WTC11 (cell line): ENCODE measurements at regions not wholly inside any gene's neighbourhood (a gene's known extent, or its start where the extent isn't known, plus 50 kb on each side); places are given as distances from the start of the nearest gene placed in this dataset.

Source experiments
- ATAC-seq: fragments of 200-7000 bp; cut with Tn5 transposase; 2 replicates; pipeline ENCODE4 v1.10.0; 2021; ENCODE audit warnings: mild to moderate bottlenecking, moderate library complexity
- CTCF ChIA-PET: fragments of 300-600 bp; sonication (Branson Sonifier 250); formaldehyde crosslinking; loops from one replicate; lab custom pipeline; 2021; ENCODE audit warnings: antibody characterized with exemption; lab: Charles Lee
- POLR2A ChIA-PET: fragments of 350-600 bp; sonication (Branson Sonifier 250); formaldehyde crosslinking; loops from one replicate; lab custom pipeline; 2021; ENCODE audit warnings: antibody characterized with exemption; lab: Charles Lee
- DNase-seq: peaks from one replicate; pipeline ENCODE4 v3.0.0; 2021; ENCODE audit warnings: low spot score
- H3K27ac Mint-ChIP-seq: 2 replicates; pipeline ENCODE4 v1.8.0; 2021; ENCODE audit warnings: mixed read lengths
- H3K27me3 Mint-ChIP-seq: 2 replicates; pipeline ENCODE4 v1.8.0; 2021; ENCODE audit warnings: low read depth, mild to moderate bottlenecking, moderate library complexity, mixed read lengths
- H3K36me3 Mint-ChIP-seq: 2 replicates; pipeline ENCODE4 v1.8.0; 2021; ENCODE audit warnings: mixed read lengths
- H3K4me1 Mint-ChIP-seq: 2 replicates; pipeline ENCODE4 v1.8.0; 2022; ENCODE audit warnings: mixed read lengths
- H3K4me3 Mint-ChIP-seq: 2 replicates; pipeline ENCODE4 v1.8.0; 2021; ENCODE audit warnings: mild to moderate bottlenecking, moderate library complexity, mixed read lengths
- H3K9me3 Mint-ChIP-seq: 2 replicates; pipeline ENCODE4 v1.8.0; 2021; ENCODE audit warnings: mixed read lengths
- FOXP1 ChIP-seq: sonication (generic); formaldehyde crosslinking; IDR thresholded peaks from 2 replicates; pipeline ENCODE4 v1.8.0; 2022; ENCODE audit warnings: missing genetic modification reagents, mild to moderate bottlenecking, moderate library complexity, borderline replicate concordance
- MYBL2 ChIP-seq: sonication (generic); formaldehyde crosslinking; IDR thresholded peaks from 2 replicates; pipeline ENCODE4 v1.8.1; 2023; ENCODE audit warnings: mild to moderate bottlenecking, moderate library complexity, missing genetic modification reagents
- NR2C2 ChIP-seq: sonication (generic); formaldehyde crosslinking; IDR thresholded peaks from 2 replicates; pipeline ENCODE4 v1.8.0; 2022; ENCODE audit warnings: mild to moderate bottlenecking, missing genetic modification reagents
- SMAD3 ChIP-seq: sonication (generic); formaldehyde crosslinking; IDR thresholded peaks from 2 replicates; pipeline ENCODE4 v1.8.0; 2022; ENCODE audit warnings: missing genetic modification reagents, mild to moderate bottlenecking, borderline replicate concordance
- SP1 ChIP-seq: sonication (generic); formaldehyde crosslinking; conservative IDR thresholded peaks from 2 replicates; pipeline ENCODE4 v1.8.1; 2022; ENCODE audit warnings: missing genetic modification reagents
- ZNF423 ChIP-seq: fragments of 250-450 bp; sonication (Bioruptor Pico); IDR thresholded peaks from 2 replicates; pipeline ENCODE4 v2.1.2; 2022; ENCODE audit warnings: mild to moderate bottlenecking, moderate library complexity
- TF ChIP-seq, protein P1 (sequence below): sonication (generic); formaldehyde crosslinking; IDR thresholded peaks from 2 replicates; pipeline ENCODE4 v1.8.0; 2022; ENCODE audit warnings: mild to moderate bottlenecking, missing genetic modification reagents
- TF ChIP-seq, protein P2 (sequence below): sonication (generic); formaldehyde crosslinking; IDR thresholded peaks from 2 replicates; pipeline ENCODE4 v1.8.1; 2023; ENCODE audit warnings: mild to moderate bottlenecking, missing genetic modification reagents
- TF ChIP-seq, protein P3 (sequence below): fragments of 250-450 bp; sonication (Bioruptor Pico); IDR thresholded peaks from 2 replicates; pipeline ENCODE4 v1.9.0; 2021; ENCODE audit warnings: mild to moderate bottlenecking
- TF ChIP-seq, protein P4 (sequence below): sonication (generic); formaldehyde crosslinking; IDR thresholded peaks from 2 replicates; pipeline ENCODE4 v1.8.1; 2022; ENCODE audit warnings: mild to moderate bottlenecking, missing genetic modification reagents, moderate library complexity, borderline replicate concordance
- TF ChIP-seq, protein P5 (sequence below): sonication (generic); formaldehyde crosslinking; conservative IDR thresholded peaks from 2 replicates; pipeline ENCODE4 v1.8.1; 2022; ENCODE audit warnings: mild to moderate bottlenecking, missing genetic modification reagents
- TF ChIP-seq, protein P6 (sequence below): sonication (generic); formaldehyde crosslinking; IDR thresholded peaks from 2 replicates; pipeline ENCODE4 v1.8.1; 2023; ENCODE audit warnings: mild to moderate bottlenecking, missing genetic modification reagents, borderline replicate concordance
- TF ChIP-seq, protein P7 (sequence below): sonication (generic); formaldehyde crosslinking; conservative IDR thresholded peaks from 2 replicates; pipeline ENCODE4 v1.8.1; 2023; ENCODE audit warnings: mild to moderate bottlenecking, low read depth, missing genetic modification reagents, moderate library complexity

DNA sequence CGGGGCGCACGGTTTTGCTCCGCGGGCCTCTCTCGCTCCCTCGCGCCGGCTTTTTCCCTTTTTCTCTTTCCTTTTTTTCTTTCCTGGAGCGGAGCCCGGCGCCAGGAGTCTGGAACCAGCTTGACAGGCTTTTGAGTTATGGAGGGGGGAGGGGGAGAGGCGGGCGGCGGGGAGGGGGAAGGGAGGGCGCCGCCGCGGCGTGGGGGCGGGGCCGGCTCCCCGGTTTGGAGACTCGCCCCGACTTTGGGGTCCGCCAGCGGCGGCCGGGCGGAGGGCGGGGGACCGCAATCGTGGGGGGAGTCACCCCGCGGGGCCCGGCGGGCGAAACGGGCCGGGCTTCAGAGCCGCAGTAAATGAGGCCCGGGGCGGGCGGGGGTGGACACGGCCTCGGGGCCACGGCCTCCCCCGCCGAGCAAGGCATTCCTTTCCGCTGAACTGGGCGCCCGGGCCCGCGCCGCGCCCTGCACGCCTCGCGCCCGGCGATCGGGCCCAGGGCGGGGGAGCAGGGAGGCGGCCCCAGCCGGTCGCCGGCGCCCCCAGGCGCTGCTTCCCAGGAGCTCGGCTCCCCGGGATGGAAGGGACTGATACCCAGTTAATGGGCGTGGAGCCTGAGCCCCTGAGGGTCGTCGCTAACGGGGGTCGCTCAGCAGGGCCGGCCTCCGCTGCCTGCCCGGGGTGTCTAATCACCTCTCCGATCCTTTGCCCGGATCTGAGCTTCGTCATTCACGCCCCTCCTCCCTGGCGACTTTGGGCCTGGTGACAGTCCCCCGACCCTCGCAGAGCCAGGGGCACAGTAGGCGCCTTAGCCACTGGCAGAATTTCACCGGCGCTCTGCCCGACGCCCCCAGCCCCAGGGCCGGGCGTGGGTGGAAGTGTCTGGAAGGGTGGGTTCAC is 138.1 kb downstream of the C9orf50 start:
- H3K4me1 Mint-ChIP-seq = peaks cover 37% of the 10 kb centered on the region
- H3K4me3 Mint-ChIP-seq = peak overlapping the region; percentile 67
- no peak overlapping the region for H3K27ac Mint-ChIP-seq
- TF ChIP-seq ZNF423 (CRISPR knock-in tag) (peak; percentile 58; the same call in 1 of the 2 replicates), MYBL2 (CRISPR knock-in tag) (no peak)
- ChIA-PET CTCF (interaction anchor here (0.6 to 3.5 kb wide), 12 partner anchors 13 to 340 kb away, joined by 3 to 18 read pairs (median 6); no protein-coding TSS in a partner anchor), POLR2A (interaction anchor here (0.6 to 1.9 kb wide), 6 partner anchors 11 to 115 kb away, joined by 3 to 11 read pairs (median 4); no protein-coding TSS in a partner anchor)
- no peaks in the 10 kb centered on the region for H3K36me3 Mint-ChIP-seq
- ATAC-seq (peak; percentile 3; the same call in 1 of the 2 replicates), DNase-seq (no peak)
- H3K27me3 Mint-ChIP-seq = peaks cover 85% of the 10 kb centered on the region
- no peaks in the 10 kb centered on the region for H3K9me3 Mint-ChIP-seq

DNA sequence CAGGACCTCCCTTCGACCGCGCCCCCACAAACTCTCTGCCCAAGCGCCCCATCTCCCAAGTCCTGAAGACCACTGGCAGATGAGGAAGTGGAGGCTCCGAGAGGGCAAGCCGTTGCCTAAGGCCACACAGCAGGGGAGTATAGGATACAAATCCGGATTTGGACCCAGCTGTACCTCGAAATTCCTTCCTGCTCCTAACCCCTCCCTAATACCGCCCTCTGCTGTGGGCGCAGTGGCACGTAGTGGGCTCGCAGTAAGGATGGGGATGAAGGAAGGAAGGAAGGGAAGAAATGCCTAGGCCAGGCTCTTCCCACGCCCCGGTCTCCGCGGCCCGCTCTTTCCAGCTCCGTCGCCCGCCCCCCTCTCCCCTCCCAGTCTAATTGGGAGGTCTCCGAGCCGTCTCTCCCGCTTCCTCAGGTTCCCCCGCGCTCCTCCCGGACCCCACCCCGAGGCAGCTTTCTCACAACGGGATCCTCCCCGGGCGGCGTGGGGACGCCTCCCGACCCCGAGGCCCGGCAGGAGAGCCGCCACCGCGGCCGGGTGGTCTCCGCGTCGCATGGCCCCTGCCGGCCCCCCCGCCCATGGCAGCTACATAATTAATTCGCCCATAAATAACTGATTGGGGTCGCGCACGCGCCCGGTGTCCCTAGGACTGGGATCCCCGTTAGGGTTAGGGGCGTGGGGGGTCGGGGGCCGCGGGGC is 138.9 kb downstream of the C9orf50 start:
- ATAC-seq (peak; percentile 10), DNase-seq (no peak)
- H3K4me3 Mint-ChIP-seq = peak overlapping the region; percentile 61
- CTCF ChIA-PET = interaction anchor here (0.6 to 3.5 kb wide), 9 partner anchors 14 to 339 kb away, joined by 3 to 18 read pairs (median 6); no protein-coding TSS in a partner anchor
- TF ChIP-seq FOXP1 (CRISPR knock-in tag) = 0 out of 2 replicates have a peak, but pooled peaks have one; percentile 46
- TF ChIP-seq NR2C2 (CRISPR knock-in tag) = no peak
- peak; percentile 33; the same call in 1 of the 2 replicates for TF ChIP-seq SP1
- H3K4me1 Mint-ChIP-seq = peaks cover 30% of the 10 kb centered on the region
- no peaks in the 10 kb centered on the region for H3K36me3 Mint-ChIP-seq
- H3K9me3 Mint-ChIP-seq = no peaks in the 10 kb centered on the region
- H3K27ac Mint-ChIP-seq = no peak overlapping the region
- POLR2A ChIA-PET = interaction anchor here (0.6 to 1.9 kb wide), 3 partner anchors 10 to 80 kb away, joined by 3 to 11 read pairs (median 4); no protein-coding TSS in a partner anchor
- H3K27me3 Mint-ChIP-seq = peaks cover 77% of the 10 kb centered on the region

DNA sequence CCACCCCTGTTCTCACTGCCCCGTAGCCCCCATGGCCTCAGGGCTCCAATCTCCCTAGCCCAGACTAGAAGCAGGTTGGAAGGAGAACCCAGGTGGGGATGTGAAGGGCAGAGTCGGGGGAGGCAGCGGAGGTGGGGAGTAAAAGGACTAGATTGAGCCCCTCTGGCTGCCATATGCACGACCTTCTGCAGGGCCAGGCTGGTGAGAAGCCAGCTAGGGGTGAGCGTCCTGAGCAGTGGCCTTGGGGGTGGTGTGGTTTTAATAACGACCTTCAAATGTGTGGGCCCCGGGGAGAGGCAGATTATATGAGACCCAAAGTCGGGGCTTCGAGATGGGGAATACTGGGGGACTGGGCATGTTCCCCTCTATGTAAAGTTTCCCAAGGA is 139.5 kb downstream of the C9orf50 start:
- H3K36me3 Mint-ChIP-seq = no peaks in the 10 kb centered on the region
- no peak overlapping the region for H3K27ac Mint-ChIP-seq
- DNase-seq (no peak), ATAC-seq (no peak)
- ChIA-PET CTCF (interaction anchor here (1.8 to 3.5 kb wide), 4 partner anchors 15 to 338 kb away, joined by 6 to 18 read pairs (median 10); no protein-coding TSS in a partner anchor), POLR2A (interaction anchor here (1.0 kb wide), 1 partner anchor 9 kb away, joined by 3 read pairs; no protein-coding TSS in a partner anchor)
- TF ChIP-seq, protein P1, sequence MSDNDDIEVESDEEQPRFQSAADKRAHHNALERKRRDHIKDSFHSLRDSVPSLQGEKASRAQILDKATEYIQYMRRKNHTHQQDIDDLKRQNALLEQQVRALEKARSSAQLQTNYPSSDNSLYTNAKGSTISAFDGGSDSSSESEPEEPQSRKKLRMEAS (CRISPR knock-in tag) = no peak
- TF ChIP-seq, protein P2, sequence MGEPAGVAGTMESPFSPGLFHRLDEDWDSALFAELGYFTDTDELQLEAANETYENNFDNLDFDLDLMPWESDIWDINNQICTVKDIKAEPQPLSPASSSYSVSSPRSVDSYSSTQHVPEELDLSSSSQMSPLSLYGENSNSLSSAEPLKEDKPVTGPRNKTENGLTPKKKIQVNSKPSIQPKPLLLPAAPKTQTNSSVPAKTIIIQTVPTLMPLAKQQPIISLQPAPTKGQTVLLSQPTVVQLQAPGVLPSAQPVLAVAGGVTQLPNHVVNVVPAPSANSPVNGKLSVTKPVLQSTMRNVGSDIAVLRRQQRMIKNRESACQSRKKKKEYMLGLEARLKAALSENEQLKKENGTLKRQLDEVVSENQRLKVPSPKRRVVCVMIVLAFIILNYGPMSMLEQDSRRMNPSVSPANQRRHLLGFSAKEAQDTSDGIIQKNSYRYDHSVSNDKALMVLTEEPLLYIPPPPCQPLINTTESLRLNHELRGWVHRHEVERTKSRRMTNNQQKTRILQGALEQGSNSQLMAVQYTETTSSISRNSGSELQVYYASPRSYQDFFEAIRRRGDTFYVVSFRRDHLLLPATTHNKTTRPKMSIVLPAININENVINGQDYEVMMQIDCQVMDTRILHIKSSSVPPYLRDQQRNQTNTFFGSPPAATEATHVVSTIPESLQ (CRISPR knock-in tag) = no peak
- TF ChIP-seq, protein P3, sequence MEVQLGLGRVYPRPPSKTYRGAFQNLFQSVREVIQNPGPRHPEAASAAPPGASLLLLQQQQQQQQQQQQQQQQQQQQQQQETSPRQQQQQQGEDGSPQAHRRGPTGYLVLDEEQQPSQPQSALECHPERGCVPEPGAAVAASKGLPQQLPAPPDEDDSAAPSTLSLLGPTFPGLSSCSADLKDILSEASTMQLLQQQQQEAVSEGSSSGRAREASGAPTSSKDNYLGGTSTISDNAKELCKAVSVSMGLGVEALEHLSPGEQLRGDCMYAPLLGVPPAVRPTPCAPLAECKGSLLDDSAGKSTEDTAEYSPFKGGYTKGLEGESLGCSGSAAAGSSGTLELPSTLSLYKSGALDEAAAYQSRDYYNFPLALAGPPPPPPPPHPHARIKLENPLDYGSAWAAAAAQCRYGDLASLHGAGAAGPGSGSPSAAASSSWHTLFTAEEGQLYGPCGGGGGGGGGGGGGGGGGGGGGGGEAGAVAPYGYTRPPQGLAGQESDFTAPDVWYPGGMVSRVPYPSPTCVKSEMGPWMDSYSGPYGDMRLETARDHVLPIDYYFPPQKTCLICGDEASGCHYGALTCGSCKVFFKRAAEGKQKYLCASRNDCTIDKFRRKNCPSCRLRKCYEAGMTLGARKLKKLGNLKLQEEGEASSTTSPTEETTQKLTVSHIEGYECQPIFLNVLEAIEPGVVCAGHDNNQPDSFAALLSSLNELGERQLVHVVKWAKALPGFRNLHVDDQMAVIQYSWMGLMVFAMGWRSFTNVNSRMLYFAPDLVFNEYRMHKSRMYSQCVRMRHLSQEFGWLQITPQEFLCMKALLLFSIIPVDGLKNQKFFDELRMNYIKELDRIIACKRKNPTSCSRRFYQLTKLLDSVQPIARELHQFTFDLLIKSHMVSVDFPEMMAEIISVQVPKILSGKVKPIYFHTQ = no peak
- TF ChIP-seq, protein P4, sequence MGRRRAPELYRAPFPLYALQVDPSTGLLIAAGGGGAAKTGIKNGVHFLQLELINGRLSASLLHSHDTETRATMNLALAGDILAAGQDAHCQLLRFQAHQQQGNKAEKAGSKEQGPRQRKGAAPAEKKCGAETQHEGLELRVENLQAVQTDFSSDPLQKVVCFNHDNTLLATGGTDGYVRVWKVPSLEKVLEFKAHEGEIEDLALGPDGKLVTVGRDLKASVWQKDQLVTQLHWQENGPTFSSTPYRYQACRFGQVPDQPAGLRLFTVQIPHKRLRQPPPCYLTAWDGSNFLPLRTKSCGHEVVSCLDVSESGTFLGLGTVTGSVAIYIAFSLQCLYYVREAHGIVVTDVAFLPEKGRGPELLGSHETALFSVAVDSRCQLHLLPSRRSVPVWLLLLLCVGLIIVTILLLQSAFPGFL (CRISPR knock-in tag) = no peak
- no peak for TF ChIP-seq SMAD3 (CRISPR knock-in tag)
- TF ChIP-seq, protein P5, sequence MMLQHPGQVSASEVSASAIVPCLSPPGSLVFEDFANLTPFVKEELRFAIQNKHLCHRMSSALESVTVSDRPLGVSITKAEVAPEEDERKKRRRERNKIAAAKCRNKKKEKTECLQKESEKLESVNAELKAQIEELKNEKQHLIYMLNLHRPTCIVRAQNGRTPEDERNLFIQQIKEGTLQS (CRISPR knock-in tag) = no peak
- TF ChIP-seq, protein P6, sequence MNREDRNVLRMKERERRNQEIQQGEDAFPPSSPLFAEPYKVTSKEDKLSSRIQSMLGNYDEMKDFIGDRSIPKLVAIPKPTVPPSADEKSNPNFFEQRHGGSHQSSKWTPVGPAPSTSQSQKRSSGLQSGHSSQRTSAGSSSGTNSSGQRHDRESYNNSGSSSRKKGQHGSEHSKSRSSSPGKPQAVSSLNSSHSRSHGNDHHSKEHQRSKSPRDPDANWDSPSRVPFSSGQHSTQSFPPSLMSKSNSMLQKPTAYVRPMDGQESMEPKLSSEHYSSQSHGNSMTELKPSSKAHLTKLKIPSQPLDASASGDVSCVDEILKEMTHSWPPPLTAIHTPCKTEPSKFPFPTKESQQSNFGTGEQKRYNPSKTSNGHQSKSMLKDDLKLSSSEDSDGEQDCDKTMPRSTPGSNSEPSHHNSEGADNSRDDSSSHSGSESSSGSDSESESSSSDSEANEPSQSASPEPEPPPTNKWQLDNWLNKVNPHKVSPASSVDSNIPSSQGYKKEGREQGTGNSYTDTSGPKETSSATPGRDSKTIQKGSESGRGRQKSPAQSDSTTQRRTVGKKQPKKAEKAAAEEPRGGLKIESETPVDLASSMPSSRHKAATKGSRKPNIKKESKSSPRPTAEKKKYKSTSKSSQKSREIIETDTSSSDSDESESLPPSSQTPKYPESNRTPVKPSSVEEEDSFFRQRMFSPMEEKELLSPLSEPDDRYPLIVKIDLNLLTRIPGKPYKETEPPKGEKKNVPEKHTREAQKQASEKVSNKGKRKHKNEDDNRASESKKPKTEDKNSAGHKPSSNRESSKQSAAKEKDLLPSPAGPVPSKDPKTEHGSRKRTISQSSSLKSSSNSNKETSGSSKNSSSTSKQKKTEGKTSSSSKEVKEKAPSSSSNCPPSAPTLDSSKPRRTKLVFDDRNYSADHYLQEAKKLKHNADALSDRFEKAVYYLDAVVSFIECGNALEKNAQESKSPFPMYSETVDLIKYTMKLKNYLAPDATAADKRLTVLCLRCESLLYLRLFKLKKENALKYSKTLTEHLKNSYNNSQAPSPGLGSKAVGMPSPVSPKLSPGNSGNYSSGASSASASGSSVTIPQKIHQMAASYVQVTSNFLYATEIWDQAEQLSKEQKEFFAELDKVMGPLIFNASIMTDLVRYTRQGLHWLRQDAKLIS (CRISPR knock-in tag) = no peak
- TF ChIP-seq, protein P7, sequence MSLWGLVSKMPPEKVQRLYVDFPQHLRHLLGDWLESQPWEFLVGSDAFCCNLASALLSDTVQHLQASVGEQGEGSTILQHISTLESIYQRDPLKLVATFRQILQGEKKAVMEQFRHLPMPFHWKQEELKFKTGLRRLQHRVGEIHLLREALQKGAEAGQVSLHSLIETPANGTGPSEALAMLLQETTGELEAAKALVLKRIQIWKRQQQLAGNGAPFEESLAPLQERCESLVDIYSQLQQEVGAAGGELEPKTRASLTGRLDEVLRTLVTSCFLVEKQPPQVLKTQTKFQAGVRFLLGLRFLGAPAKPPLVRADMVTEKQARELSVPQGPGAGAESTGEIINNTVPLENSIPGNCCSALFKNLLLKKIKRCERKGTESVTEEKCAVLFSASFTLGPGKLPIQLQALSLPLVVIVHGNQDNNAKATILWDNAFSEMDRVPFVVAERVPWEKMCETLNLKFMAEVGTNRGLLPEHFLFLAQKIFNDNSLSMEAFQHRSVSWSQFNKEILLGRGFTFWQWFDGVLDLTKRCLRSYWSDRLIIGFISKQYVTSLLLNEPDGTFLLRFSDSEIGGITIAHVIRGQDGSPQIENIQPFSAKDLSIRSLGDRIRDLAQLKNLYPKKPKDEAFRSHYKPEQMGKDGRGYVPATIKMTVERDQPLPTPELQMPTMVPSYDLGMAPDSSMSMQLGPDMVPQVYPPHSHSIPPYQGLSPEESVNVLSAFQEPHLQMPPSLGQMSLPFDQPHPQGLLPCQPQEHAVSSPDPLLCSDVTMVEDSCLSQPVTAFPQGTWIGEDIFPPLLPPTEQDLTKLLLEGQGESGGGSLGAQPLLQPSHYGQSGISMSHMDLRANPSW (CRISPR knock-in tag) = no peak
- H3K4me3 Mint-ChIP-seq = peak overlapping the region; percentile 61
- H3K4me1 Mint-ChIP-seq = peaks cover 26% of the 10 kb centered on the region
- H3K9me3 Mint-ChIP-seq = no peaks in the 10 kb centered on the region
- peaks cover 71% of the 10 kb centered on the region for H3K27me3 Mint-ChIP-seq
